Breast epithelium (tissue), 3 donors: ENCODE measurements at regions not wholly inside any gene's neighbourhood (a gene's known extent, or its start where the extent isn't known, plus 50 kb on each side); places are given as distances from the start of the nearest gene placed in this dataset.

ENCODE experiments used
- POLR2A ChIP-seq: fragments of 450-650 bp; IDR thresholded peaks from one replicate; pipeline ENCODE4 v1.6.1; 2016; ENCODE audit warnings: antibody characterized with exemption, mild to moderate bottlenecking, moderate library complexity
- TF ChIP-seq, protein P1 (sequence below), 3 donors: fragments of 450-650 bp; IDR thresholded peaks; one replicate each; pipeline ENCODE4 v1.5.1; 2016 to 2017; ENCODE audit warnings: antibody characterized with exemption in 3 of 3, mild to moderate bottlenecking in 3 of 3, moderate library complexity in 3 of 3

DNA sequence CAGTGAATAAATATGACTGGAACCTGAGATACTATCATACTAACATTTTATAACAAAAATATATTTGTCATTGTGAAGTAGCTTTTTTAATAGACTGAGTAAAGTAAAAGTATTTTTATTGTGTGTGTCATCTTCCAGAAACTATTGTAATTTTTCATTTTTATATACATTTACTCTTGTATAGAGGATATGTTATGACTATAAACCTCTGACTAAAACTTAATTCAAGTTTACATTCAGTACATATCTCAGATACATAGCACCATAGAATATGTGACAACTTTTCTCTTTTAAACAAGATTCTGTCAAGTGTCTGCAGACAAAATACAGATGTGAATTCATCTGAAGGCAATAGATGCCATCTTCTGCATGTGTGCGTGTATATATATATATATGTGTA lies 704.3 kb downstream of the SLITRK1 start:
- TF ChIP-seq, protein P1, sequence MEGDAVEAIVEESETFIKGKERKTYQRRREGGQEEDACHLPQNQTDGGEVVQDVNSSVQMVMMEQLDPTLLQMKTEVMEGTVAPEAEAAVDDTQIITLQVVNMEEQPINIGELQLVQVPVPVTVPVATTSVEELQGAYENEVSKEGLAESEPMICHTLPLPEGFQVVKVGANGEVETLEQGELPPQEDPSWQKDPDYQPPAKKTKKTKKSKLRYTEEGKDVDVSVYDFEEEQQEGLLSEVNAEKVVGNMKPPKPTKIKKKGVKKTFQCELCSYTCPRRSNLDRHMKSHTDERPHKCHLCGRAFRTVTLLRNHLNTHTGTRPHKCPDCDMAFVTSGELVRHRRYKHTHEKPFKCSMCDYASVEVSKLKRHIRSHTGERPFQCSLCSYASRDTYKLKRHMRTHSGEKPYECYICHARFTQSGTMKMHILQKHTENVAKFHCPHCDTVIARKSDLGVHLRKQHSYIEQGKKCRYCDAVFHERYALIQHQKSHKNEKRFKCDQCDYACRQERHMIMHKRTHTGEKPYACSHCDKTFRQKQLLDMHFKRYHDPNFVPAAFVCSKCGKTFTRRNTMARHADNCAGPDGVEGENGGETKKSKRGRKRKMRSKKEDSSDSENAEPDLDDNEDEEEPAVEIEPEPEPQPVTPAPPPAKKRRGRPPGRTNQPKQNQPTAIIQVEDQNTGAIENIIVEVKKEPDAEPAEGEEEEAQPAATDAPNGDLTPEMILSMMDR (IDR thresholded peaks at IDR 0.05), result no peak
- TF ChIP-seq POLR2A, result no peak
